ENCODE measurements at regions not wholly inside any gene's neighbourhood (a gene's known extent, or its start where the extent isn't known, plus 50 kb on each side); places are given as distances from the start of the nearest gene placed in this dataset.

GRCh38 chr1:163459539-163459938 is 137.8 kb downstream of the NUF2 start:
- dilution Hi-C loops (cut with MboI; ENCODE audit: extremely low pct_ligation_motif_present, low sequenced_read_pairs), result no loop called here
- no peaks in the 10 kb centered on the region for H3K36me3 ChIP-seq (ENCODE audit: control insufficient read depth in 2 of 2, extremely low read depth in 1 of 2, insufficient read depth in 2 of 2, low read length in 2 of 2)
- H3K27ac ChIP-seq (ENCODE audit: insufficient read depth, low read depth, low read length), result no peak overlapping the region
- TF ChIP-seq CTCF (IDR thresholded peaks at IDR 0.05; ENCODE audit: extremely low read depth in 1 of 2, insufficient read depth in 1 of 2, low read depth in 1 of 2, low read length in 2 of 2), result no peak
- no peak for TF ChIP-seq POLR2AphosphoS5 (IDR thresholded peaks at IDR 0.05; ENCODE audit: insufficient read depth, low read depth, low read length)
- TF ChIP-seq GATA2 (IDR thresholded peaks at IDR 0.05; ENCODE audit: insufficient read depth, insufficient read length, low read depth, low read length), result no peak
- TF ChIP-seq POLR2A (IDR thresholded peaks at IDR 0.05; ENCODE audit: low read depth, low read length), result no peak
- TF ChIP-seq JUN (IDR thresholded peaks at IDR 0.05; ENCODE audit: borderline replicate concordance, insufficient read depth, insufficient read length, low read depth), result no peak
- no peaks in the 10 kb centered on the region for H4K20me1 ChIP-seq (replicated peaks; ENCODE audit: control insufficient read depth, extremely low read depth, insufficient read depth, low read length)
- ChIA-PET POLR2A (no interaction called here), CTCF (interaction anchor here (0.6 kb wide), 1 partner anchor 23 kb away, joined by 4 read pairs; no protein-coding TSS in a partner anchor)
- intact Hi-C loops (cut with micrococcal nuclease), result no loop called here
- H3K4me2 ChIP-seq (ENCODE audit: insufficient read depth, low read length), result no peak overlapping the region
- no peak overlapping the region for H3K4me3 ChIP-seq (replicated peaks in 1 of 3; ENCODE audit: insufficient read depth in 1 of 3, low read depth in 1 of 3, low read length in 3 of 3)
- H3K9me1 ChIP-seq (replicated peaks; ENCODE audit: control insufficient read depth, extremely low read depth, insufficient read depth, low read length), result no peaks in the 10 kb centered on the region
- no peaks in the 10 kb centered on the region for H3K79me2 ChIP-seq (ENCODE audit: control insufficient read depth, insufficient read depth, low read length)
- H3K27me3 ChIP-seq (ENCODE audit: control insufficient read depth in 2 of 2, insufficient read depth in 2 of 2, low read length in 2 of 2), result no peaks in the 10 kb centered on the region
- no peak overlapping the region for H2AFZ ChIP-seq (ENCODE audit: low read depth, low read length)
- DNase-seq (ENCODE audit: low read depth, low spot score) (no peak), FAIRE-seq (no peak)
- no peaks in the 10 kb centered on the region for H3K9me3 ChIP-seq (replicated peaks; ENCODE audit: control insufficient read depth, insufficient read depth, low read length)
- no peak overlapping the region for H3K9ac ChIP-seq (replicated peaks; ENCODE audit: extremely low read depth, insufficient read depth, low read length)
- no TSS peak for BruUV-seq (replicated peaks)
- no peaks in the 10 kb centered on the region for H3K4me1 ChIP-seq (ENCODE audit: control insufficient read depth, extremely low read depth, insufficient read depth, low read length)

- Histone ChIP-seq H3K4me1 (ENCODE audit: control insufficient read depth, extremely low read depth, insufficient read depth, low read length) (no peaks in the 10 kb centered on the region), H3K27me3 (ENCODE audit: control insufficient read depth in 2 of 2, insufficient read depth in 2 of 2, low read length in 2 of 2) (no peaks in the 10 kb centered on the region), H3K36me3 (ENCODE audit: control insufficient read depth in 2 of 2, extremely low read depth in 1 of 2, insufficient read depth in 2 of 2, low read length in 2 of 2) (no peaks in the 10 kb centered on the region), H3K4me2 (ENCODE audit: insufficient read depth, low read length) (no peak overlapping the region), H3K27ac (ENCODE audit: insufficient read depth, low read depth, low read length) (no peak overlapping the region), H4K20me1 (replicated peaks; ENCODE audit: control insufficient read depth, extremely low read depth, insufficient read depth, low read length) (no peaks in the 10 kb centered on the region), H3K9ac (replicated peaks; ENCODE audit: extremely low read depth, insufficient read depth, low read length) (no peak overlapping the region), H3K4me3 (replicated peaks in 1 of 3; ENCODE audit: insufficient read depth in 1 of 3, low read depth in 1 of 3, low read length in 3 of 3) (no peak overlapping the region), H2AFZ (ENCODE audit: low read depth, low read length) (no peak overlapping the region), H3K9me3 (replicated peaks; ENCODE audit: control insufficient read depth, insufficient read depth, low read length) (no peaks in the 10 kb centered on the region), H3K79me2 (ENCODE audit: control insufficient read depth, insufficient read depth, low read length) (no peaks in the 10 kb centered on the region), H3K9me1 (replicated peaks; ENCODE audit: control insufficient read depth, extremely low read depth, insufficient read depth, low read length) (no peaks in the 10 kb centered on the region)
- intact Hi-C loops (cut with micrococcal nuclease) (no loop called here), dilution Hi-C loops (cut with MboI; ENCODE audit: extremely low pct_ligation_motif_present, low sequenced_read_pairs) (no loop called here)
- TF ChIP-seq MYC (IDR thresholded peaks at IDR 0.05; ENCODE audit: low read depth, low read length) (no peak), FOS (IDR thresholded peaks at IDR 0.05; ENCODE audit: borderline replicate concordance, insufficient read depth, low read length) (no peak), POLR2AphosphoS5 (IDR thresholded peaks at IDR 0.05; ENCODE audit: insufficient read depth, low read depth, low read length) (no peak), POLR2A (IDR thresholded peaks at IDR 0.05; ENCODE audit: low read depth, low read length) (no peak), MAX (IDR thresholded peaks at IDR 0.05; ENCODE audit: insufficient read depth, insufficient read length) (no peak), EZH2 (IDR thresholded peaks at IDR 0.05; ENCODE audit: borderline replicate concordance, low read depth, low read length, severe bottlenecking) (no peak), CTCF (IDR thresholded peaks at IDR 0.05; ENCODE audit: extremely low read depth in 1 of 2, insufficient read depth in 1 of 2, low read depth in 1 of 2, low read length in 2 of 2) (no peak), JUN (IDR thresholded peaks at IDR 0.05; ENCODE audit: borderline replicate concordance, insufficient read depth, insufficient read length, low read depth) (no peak), GATA2 (IDR thresholded peaks at IDR 0.05; ENCODE audit: insufficient read depth, insufficient read length, low read depth, low read length) (no peak)
- no TSS peak for BruUV-seq (replicated peaks)
- CTCF ChIA-PET, result no interaction called here
- no peak for DNase-seq (ENCODE audit: low read depth, low spot score)
- POLR2A ChIA-PET, result no interaction called here
- FAIRE-seq, result no peak
Observed at GRCh38 chr1:163467289-163467688, 145.5 kb downstream of the NUF2 start.
